Gastrocnemius medialis (tissue), 4 donors: ENCODE measurements at regions not wholly inside any gene's neighbourhood (a gene's known extent, or its start where the extent isn't known, plus 50 kb on each side); places are given as distances from the start of the nearest gene placed in this dataset.

Experiments used
- ATAC-seq, 2 donors: fragments of 150-250 bp; one replicate each; pipeline ENCODE4 v1.9.1; 2016
- DNase-seq, 2 donors: peaks; one replicate each; pipeline ENCODE4 v3.0.0-alpha.2; 2019
- H3K27ac ChIP-seq, 4 donors: fragments of 200-600 bp; sonication (generic); 1 replicate in 1 of 4; 2 replicates in 3 of 4; pipeline ENCODE4 v1.5.1; 2016 to 2018; ENCODE audit warnings: mild to moderate bottlenecking in 2 of 4, moderate library complexity in 1 of 4
- H3K27me3 ChIP-seq, 3 donors: fragments of 200-600 bp; sonication (generic) in 2 of 3; 1 replicate in 1 of 3; 2 replicates in 2 of 3; pipeline versions ENCODE4 v1.5.1 to v1.6.0; 2016 to 2019; ENCODE audit warnings: mild to moderate bottlenecking in 1 of 3, moderate library complexity in 1 of 3
- H3K36me3 ChIP-seq, 2 donors: fragments of 200-600 bp; sonication (generic) in 1 of 2; one replicate each; pipeline ENCODE4 v1.5.1; 2017 to 2018
- H3K4me1 ChIP-seq, 2 donors: fragments of 200-600 bp; sonication (generic) in 1 of 2; one replicate each; pipeline ENCODE4 v1.5.1; 2016 to 2017; ENCODE audit warnings: mild to moderate bottlenecking in 2 of 2
- H3K4me3 ChIP-seq, 4 donors: fragments of 200-600 bp; sonication (generic) in 3 of 4; 1 replicate in 1 of 4; 2 replicates in 3 of 4; pipeline ENCODE4 v1.5.1; 2016 to 2019; ENCODE audit warnings: mild to moderate bottlenecking in 2 of 4
- H3K9me3 ChIP-seq, 3 donors: fragments of 200-600 bp; sonication (generic) in 2 of 3; 1 replicate in 1 of 3; 2 replicates in 2 of 3; pipeline ENCODE4 v1.5.1; 2016 to 2019
- POLR2A ChIP-seq, 2 donors: fragments of 450-650 bp; IDR thresholded peaks; one replicate each; pipeline ENCODE4 v1.6.1; 2017; ENCODE audit warnings: antibody characterized with exemption in 2 of 2, mild to moderate bottlenecking in 2 of 2, moderate library complexity in 2 of 2
- in situ Hi-C, 4 donors: fragments of 200-750 bp; cut with MboI; loops; one replicate each; pipeline versions ENCODE4 v1.15.0 to v1.8.0; 2017; ENCODE audit warnings: low sequenced_read_pairs in 4 of 4
- intact Hi-C: fragments of 100-400 bp; cut with DNase I; formaldehyde crosslinking; loops from one replicate; pipeline ENCODE4 v1.15.1; 2023; ENCODE audit warnings: low total_unique reads
- TF ChIP-seq, protein P1 (sequence below), 5 experiments: fragments of 450-650 bp in 3 of 5; fragments of 200-600 bp in 2 of 5; sonication (generic) in 2 of 5; IDR thresholded peaks in 4 of 5; conservative IDR thresholded peaks in 1 of 5; 1 replicate in 4 of 5; 2 replicates in 1 of 5; pipeline ENCODE4 v1.5.1; 2016 to 2019; ENCODE audit warnings: antibody characterized with exemption in 5 of 5, mild to moderate bottlenecking in 3 of 5, moderate library complexity in 3 of 5

DNA sequence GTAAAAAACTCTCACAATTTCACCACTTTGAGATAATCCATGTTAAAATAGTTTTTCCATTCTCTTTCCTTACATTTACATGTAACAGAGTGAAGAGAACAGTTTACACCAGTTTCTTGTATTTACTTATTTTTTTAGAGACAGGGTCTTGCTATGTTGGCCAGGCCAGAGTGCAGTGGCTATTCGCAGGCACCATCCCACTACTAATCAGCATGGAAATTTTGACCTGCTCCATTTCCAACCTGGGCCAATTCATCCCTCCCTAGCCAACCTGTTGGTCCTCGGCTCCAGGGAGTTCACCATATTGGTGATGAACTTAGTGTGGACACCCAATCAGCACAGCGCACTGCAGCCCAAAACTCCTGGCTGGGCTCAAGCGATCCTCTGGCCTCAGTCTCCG lies 74.1 kb downstream of the LYZL2 start:
- in situ Hi-C loops (no loop called here), intact Hi-C loops (no loop called here)
- no peak for DNase-seq
- no peak for TF ChIP-seq POLR2A (IDR thresholded peaks at IDR 0.05)
- TF ChIP-seq, protein P1, sequence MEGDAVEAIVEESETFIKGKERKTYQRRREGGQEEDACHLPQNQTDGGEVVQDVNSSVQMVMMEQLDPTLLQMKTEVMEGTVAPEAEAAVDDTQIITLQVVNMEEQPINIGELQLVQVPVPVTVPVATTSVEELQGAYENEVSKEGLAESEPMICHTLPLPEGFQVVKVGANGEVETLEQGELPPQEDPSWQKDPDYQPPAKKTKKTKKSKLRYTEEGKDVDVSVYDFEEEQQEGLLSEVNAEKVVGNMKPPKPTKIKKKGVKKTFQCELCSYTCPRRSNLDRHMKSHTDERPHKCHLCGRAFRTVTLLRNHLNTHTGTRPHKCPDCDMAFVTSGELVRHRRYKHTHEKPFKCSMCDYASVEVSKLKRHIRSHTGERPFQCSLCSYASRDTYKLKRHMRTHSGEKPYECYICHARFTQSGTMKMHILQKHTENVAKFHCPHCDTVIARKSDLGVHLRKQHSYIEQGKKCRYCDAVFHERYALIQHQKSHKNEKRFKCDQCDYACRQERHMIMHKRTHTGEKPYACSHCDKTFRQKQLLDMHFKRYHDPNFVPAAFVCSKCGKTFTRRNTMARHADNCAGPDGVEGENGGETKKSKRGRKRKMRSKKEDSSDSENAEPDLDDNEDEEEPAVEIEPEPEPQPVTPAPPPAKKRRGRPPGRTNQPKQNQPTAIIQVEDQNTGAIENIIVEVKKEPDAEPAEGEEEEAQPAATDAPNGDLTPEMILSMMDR (IDR thresholded peaks at IDR 0.05 in 4 of 5, conservative IDR thresholded peaks at IDR 0.05 in 1 of 5) = no peak
- Histone ChIP-seq H3K27me3 (no peaks in the 10 kb centered on the region), H3K9me3 (no peaks in the 10 kb centered on the region), H3K36me3 (no peaks in the 10 kb centered on the region), H3K4me3 (no peak overlapping the region), H3K27ac (peak overlapping the region in 1 of 4 donors; percentile 63), H3K4me1 (peaks cover 0 to 5% of the 10 kb centered on the region in 2 donors)
- ATAC-seq = no peak

DNA sequence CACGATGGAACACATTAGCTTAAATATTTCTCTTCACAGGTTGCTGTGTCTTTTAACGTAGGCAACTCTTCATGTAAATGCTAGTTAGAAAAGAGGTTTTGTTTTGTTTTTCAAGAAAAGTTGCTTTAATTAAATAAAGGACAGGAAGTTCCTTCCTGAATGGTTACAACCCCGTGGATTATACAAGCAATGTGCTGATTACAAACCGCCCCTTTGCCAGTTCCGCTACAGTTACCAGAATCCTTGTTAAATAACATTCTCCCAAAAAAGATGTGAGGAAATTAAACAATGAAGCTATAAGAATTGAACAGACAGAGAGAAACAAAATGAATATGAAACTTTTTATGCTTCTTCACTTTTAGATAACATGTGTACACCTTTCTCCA lies 75.1 kb downstream of the LYZL2 start:
- peaks cover 0 to 5% of the 10 kb centered on the region in 2 donors for H3K4me1 ChIP-seq
- no peak for ATAC-seq
- in situ Hi-C loops = no loop called here
- TF ChIP-seq, protein P1 (IDR thresholded peaks at IDR 0.05 in 4 of 5, conservative IDR thresholded peaks at IDR 0.05 in 1 of 5) = no peak
- TF ChIP-seq POLR2A (IDR thresholded peaks at IDR 0.05) = no peak
- DNase-seq = no peak
- intact Hi-C loops = no loop called here
- peak overlapping the region; percentile 56 to 81 (median 62) for H3K27ac ChIP-seq
- no peaks in the 10 kb centered on the region for H3K27me3 ChIP-seq
- peak overlapping the region; percentile 12 to 41 (median 28) for H3K4me3 ChIP-seq
- no peaks in the 10 kb centered on the region for H3K9me3 ChIP-seq
- no peaks in the 10 kb centered on the region for H3K36me3 ChIP-seq

DNA sequence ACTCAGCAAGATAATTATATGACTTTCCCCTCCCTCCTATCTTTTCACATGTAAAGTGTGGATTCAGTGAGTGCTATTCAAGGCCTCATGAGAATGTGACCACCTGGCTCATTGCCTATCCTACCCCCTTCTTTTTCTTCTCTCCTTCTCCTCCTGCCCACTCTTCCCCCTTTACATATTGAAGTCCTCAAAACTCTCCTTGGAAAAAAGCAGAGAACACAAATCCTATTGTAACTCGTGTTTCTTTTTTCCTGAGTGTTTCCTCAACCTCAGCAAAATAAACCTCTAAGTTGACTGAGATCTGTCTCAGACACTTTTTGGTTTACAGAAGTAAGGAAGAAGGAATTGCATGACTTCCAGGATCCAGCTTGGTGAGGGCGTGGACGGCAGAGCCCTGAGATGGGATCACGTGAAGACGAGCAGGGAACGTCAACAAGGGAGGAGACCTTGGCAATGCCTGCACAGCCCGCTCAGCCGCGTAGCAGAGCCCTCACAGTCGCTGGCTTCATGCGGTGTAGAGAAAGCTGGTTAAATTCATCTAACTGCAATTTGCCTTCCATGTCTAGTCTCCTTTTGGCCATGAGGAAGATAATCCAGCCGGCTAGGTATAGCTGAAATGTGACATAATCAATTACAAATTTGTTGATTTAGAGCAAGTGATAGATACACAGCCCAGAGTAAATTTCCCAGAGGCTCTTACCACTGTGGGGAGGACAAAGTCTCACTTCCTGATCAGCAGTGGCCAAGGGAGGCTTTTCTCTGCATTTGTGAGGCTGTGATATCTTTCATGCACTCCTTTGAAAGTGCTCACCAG lies 75.7 kb downstream of the LYZL2 start:
- Histone ChIP-seq H3K36me3 (no peaks in the 10 kb centered on the region), H3K27me3 (no peaks in the 10 kb centered on the region), H3K4me1 (peaks cover 0 to 5% of the 10 kb centered on the region in 2 donors), H3K4me3 (peak overlapping the region; percentile 12 to 41 (median 28)), H3K27ac (peak overlapping the region; percentile 56 to 81 (median 62)), H3K9me3 (no peaks in the 10 kb centered on the region)
- DNase-seq = peak; percentile 62 to 74
- ATAC-seq = peak; percentile 93 to 97
- TF ChIP-seq, protein P1 (IDR thresholded peaks at IDR 0.05 in 4 of 5, conservative IDR thresholded peaks at IDR 0.05 in 1 of 5) = no peak
- peak; percentile 10 to 33 for TF ChIP-seq POLR2A (IDR thresholded peaks at IDR 0.05)
- in situ Hi-C loops (no loop called here), intact Hi-C loops (no loop called here)

DNA sequence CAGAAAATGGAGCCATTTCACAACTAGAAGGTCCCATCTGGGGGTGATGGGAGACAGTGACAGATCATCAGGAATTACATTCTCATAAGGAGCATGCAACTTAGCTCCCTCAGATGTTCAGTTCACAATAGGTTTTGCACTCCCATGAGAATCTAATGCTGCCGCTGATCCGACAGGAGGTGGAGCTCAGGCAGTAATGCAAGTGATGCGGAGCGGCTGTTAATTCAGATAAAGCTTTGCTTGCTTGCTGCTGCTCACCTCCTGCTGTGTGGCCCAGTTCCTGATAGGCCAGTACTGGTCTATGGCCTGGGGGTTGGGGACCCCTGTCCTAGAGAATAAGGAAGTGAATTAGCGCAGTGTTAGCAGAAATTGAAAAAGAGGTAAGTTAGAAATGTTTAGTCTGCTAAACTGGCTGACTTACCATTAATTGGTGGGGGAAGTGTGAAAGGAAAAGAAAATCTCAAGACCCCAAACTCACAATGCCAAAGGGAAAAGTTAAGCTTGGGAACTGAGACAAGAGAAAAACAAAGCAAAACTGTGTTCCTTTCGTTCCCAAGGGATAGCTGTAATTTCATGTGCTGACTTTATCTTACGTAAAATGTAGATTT lies 76.4 kb downstream of the LYZL2 start:
- Histone ChIP-seq H3K27me3 (no peaks in the 10 kb centered on the region), H3K4me1 (peaks cover 0 to 5% of the 10 kb centered on the region in 2 donors), H3K27ac (peak overlapping the region; percentile 56 to 81 (median 62)), H3K9me3 (no peaks in the 10 kb centered on the region), H3K36me3 (no peaks in the 10 kb centered on the region), H3K4me3 (no peak overlapping the region)
- intact Hi-C loops (no loop called here), in situ Hi-C loops (no loop called here)
- no peak for TF ChIP-seq POLR2A (IDR thresholded peaks at IDR 0.05)
- TF ChIP-seq, protein P1 (IDR thresholded peaks at IDR 0.05 in 4 of 5, conservative IDR thresholded peaks at IDR 0.05 in 1 of 5) = no peak
- ATAC-seq = no peak
- DNase-seq = no peak
